GM12878 (cell line): ENCODE measurements at regions not wholly inside any gene's neighbourhood (a gene's known extent, or its start where the extent isn't known, plus 50 kb on each side); places are given as distances from the start of the nearest gene placed in this dataset.

Experiments used
- ATAC-seq: fragments of 200-7000 bp; cut with Tn5 transposase; 3 replicates; pipeline ENCODE4 v1.9.1; 2020; ENCODE audit warnings: mild to moderate bottlenecking, moderate library complexity
- BruUV-seq: library from RNA; stranded (reverse); fragments of 400-500 nt; replicated peaks from 2 replicates; lab custom pipeline; 2021; lab: Mats Ljungman, UMichigan
- CTCF ChIA-PET: fragments of 300-600 bp; sonication (Branson Sonifier 250); formaldehyde crosslinking; extraction: SDS; loops from one replicate; lab custom pipeline; 2021; ENCODE audit warnings: inconsistent platforms; lab: Yijun Ruan, JAX
- POLR2A ChIA-PET: fragments of 350-600 bp; formaldehyde crosslinking; extraction: SDS; loops from one replicate; lab custom pipeline; 2021; ENCODE audit warnings: inconsistent platforms; lab: Charles Lee
- RAD21 ChIA-PET: fragments of 300-600 bp; sonication (Branson Sonifier 250); formaldehyde crosslinking; loops from one replicate; lab custom pipeline; 2023; ENCODE audit warnings: antibody characterized with exemption; ENCODE audit not compliant: unreplicated experiment; lab: Charles Lee
- SMC1A ChIA-PET: fragments of 300-600 bp; sonication (Branson Sonifier 250); formaldehyde crosslinking; loops from one replicate; lab custom pipeline; 2023; ENCODE audit not compliant: unreplicated experiment, uncharacterized antibody; lab: Charles Lee
- DNase-seq: peaks from one replicate; pipeline ENCODE4 v3.0.0-alpha.2; 2011; ENCODE audit warnings: low read depth, low spot score
- FAIRE-seq: peaks from 3 replicates; lab custom pipeline; 2011; peaks lifted over from hg19 to GRCh38; lab: Jason Lieb, UNC
- H2AFZ ChIP-seq: 2 replicates; pipeline ENCODE4 v1.6.0; 2011; ENCODE audit warnings: low read depth, low read length, control low read depth; ENCODE audit not compliant: control insufficient read depth
- H3K27ac ChIP-seq: 2 replicates; pipeline ENCODE4 v1.5.1; 2011; ENCODE audit warnings: control low read depth; ENCODE audit not compliant: control insufficient read depth, insufficient read depth
- H3K27me3 ChIP-seq, 2 experiments: replicated peaks in 1 of 2; 2 replicates each; pipeline versions ENCODE4 v1.6.0 to v1.6.1; 2011; ENCODE audit warnings: low read length in 1 of 2; ENCODE audit not compliant: control insufficient read depth in 2 of 2, insufficient read depth in 2 of 2
- H3K36me3 ChIP-seq, 2 experiments: 2 replicates each; pipeline ENCODE4 v1.5.1; 2011; ENCODE audit warnings: low read length in 1 of 2; ENCODE audit not compliant: control insufficient read depth in 2 of 2, insufficient read depth in 2 of 2
- H3K4me1 ChIP-seq: 2 replicates; pipeline ENCODE4 v1.6.1; 2011; ENCODE audit warnings: mild to moderate bottlenecking, low read length, moderate library complexity, mixed read lengths; ENCODE audit not compliant: control insufficient read depth, insufficient read depth
- H3K4me2 ChIP-seq: 2 replicates; pipeline ENCODE4 v1.6.0; 2011; ENCODE audit warnings: control low read depth; ENCODE audit not compliant: control insufficient read depth, insufficient read depth
- H3K4me3 ChIP-seq: fragments of 200-600 bp; sonication (generic); 2 replicates; pipeline ENCODE4 v1.5.1; 2016
- H3K79me2 ChIP-seq: 2 replicates; pipeline ENCODE4 v1.6.0; 2011; ENCODE audit warnings: low read length; ENCODE audit not compliant: control insufficient read depth, insufficient read depth
- H3K9ac ChIP-seq: 2 replicates; pipeline ENCODE4 v1.8.0; 2011; ENCODE audit warnings: low read length, control low read depth, mixed read lengths; ENCODE audit not compliant: control insufficient read depth, insufficient read depth
- H3K9me3 ChIP-seq: replicated peaks from 3 replicates; pipeline ENCODE4 v1.5.1; 2011; ENCODE audit warnings: mild to moderate bottlenecking, low read length; ENCODE audit not compliant: control insufficient read depth, insufficient read depth
- H4K20me1 ChIP-seq: 2 replicates; pipeline ENCODE4 v1.6.0; 2011; ENCODE audit not compliant: control insufficient read depth, insufficient read depth
- BRCA1 ChIP-seq: IDR thresholded peaks from 2 replicates; pipeline ENCODE4 v1.6.1; 2011; ENCODE audit warnings: low read depth, low read length, improper control_type of control experiment
- CBX3 ChIP-seq: fragments of 200-600 bp; sonication (generic); IDR thresholded peaks from 2 replicates; pipeline ENCODE4 v1.6.1; 2016; ENCODE audit warnings: low read depth, borderline replicate concordance
- IKZF2 ChIP-seq, 2 experiments: fragments of 450-650 bp; IDR thresholded peaks; 2 replicates each; pipeline ENCODE4 v1.6.1; 2017; ENCODE audit warnings: mild to moderate bottlenecking in 2 of 2, moderate library complexity in 2 of 2
- JUNB ChIP-seq: IDR thresholded peaks from 2 replicates; pipeline ENCODE4 v1.6.1; 2016; ENCODE audit warnings: antibody characterized with exemption, mild to moderate bottlenecking
- JUND ChIP-seq: IDR thresholded peaks from 2 replicates; pipeline ENCODE4 v1.6.1; 2012; ENCODE audit warnings: low read depth, mild to moderate bottlenecking, low read length, improper control_type of control experiment, moderate library complexity
- MEF2A ChIP-seq: IDR thresholded peaks from 2 replicates; pipeline ENCODE4 v1.6.1; 2011; ENCODE audit warnings: low read depth, mild to moderate bottlenecking, low read length, moderate library complexity; ENCODE audit not compliant: insufficient read depth
- SIN3A ChIP-seq: IDR thresholded peaks from 2 replicates; pipeline ENCODE4 v1.6.1; 2012; ENCODE audit warnings: low read depth, low read length, improper control_type of control experiment
- SPI1 ChIP-seq: IDR thresholded peaks from 2 replicates; pipeline ENCODE4 v1.6.1; 2011; ENCODE audit warnings: low read depth, mild to moderate bottlenecking, low read length, moderate library complexity, borderline replicate concordance; ENCODE audit not compliant: insufficient read depth
- TAF1 ChIP-seq: IDR thresholded peaks from 2 replicates; pipeline ENCODE4 v1.6.1; 2011; ENCODE audit warnings: mild to moderate bottlenecking, low read depth, low read length, borderline replicate concordance
- YY1 ChIP-seq: IDR thresholded peaks from 2 replicates; pipeline ENCODE4 v1.6.1; 2011; ENCODE audit warnings: low read depth, mild to moderate bottlenecking, low read length
- ZNF207 ChIP-seq: fragments of 450-650 bp; IDR thresholded peaks from 2 replicates; pipeline ENCODE4 v1.6.1; 2014; ENCODE audit warnings: antibody characterized with exemption, mild to moderate bottlenecking, borderline replicate concordance
- WGBS: methylation state at CpG from one replicate; pipeline ENCODE4 v1.1.6; 2016; ENCODE audit warnings: low lambda C conversion rate; ENCODE audit not compliant: insufficient replicate concordance, insufficient coverage; ENCODE audit errors: missing lambda C conversion rate; 5-methylcytosine and 5-hydroxymethylcytosine counted together
- in situ Hi-C: fragments of 300-500 bp; cut with MboI; formaldehyde crosslinking; loops from 9 replicates; pipeline ENCODE4 v1.14.3; 2018; ENCODE audit warnings: mixed read lengths
- intact Hi-C: fragments of 100-400 bp; cut with micrococcal nuclease; formaldehyde crosslinking; loops from one replicate; pipeline ENCODE4 v1.14.2; 2022; ENCODE audit not compliant: unreplicated experiment
- TF ChIP-seq, protein P1 (sequence below): fragments of 450-650 bp; IDR thresholded peaks from 2 replicates; pipeline ENCODE4 v1.6.1; 2016; ENCODE audit warnings: mild to moderate bottlenecking
- TF ChIP-seq, protein P2 (sequence below): fragments of 450-650 bp; IDR thresholded peaks from 2 replicates; pipeline ENCODE4 v1.6.1; 2017; ENCODE audit warnings: mild to moderate bottlenecking, moderate library complexity
- TF ChIP-seq, protein P3 (sequence below), 3 experiments: IDR thresholded peaks in 2 of 3; conservative IDR thresholded peaks in 1 of 3; 2 replicates each; pipeline ENCODE4 v1.5.1; 2011; ENCODE audit warnings: low read depth in 3 of 3, low read length in 3 of 3, mild to moderate bottlenecking in 3 of 3, control low read depth in 2 of 3, moderate library complexity in 2 of 3, inconsistent platforms in 1 of 3, mixed read lengths in 1 of 3; ENCODE audit not compliant: control insufficient read depth in 2 of 3, insufficient read depth in 1 of 3; ENCODE audit errors: extremely low read depth in 1 of 3

DNA sequence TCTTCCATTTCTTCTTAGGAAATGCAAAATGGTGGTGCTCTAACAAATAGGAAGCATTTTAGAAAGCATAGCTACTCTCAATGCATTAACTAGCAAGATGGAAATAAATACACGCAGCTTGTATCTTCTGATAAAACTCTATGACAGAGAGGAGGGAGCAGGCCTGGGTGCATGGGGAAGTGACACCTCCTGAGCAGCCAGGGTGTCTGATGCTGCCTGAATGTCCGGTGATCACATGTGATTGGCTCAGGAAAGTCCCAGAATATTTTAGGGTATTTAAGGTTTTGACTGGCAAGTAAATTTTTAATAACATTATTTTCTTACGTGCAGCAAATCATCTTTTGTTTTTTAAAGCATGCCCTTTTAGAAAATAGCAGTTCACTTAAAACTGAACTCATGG is 261.0 kb upstream of the KLF6 start:
- Histone ChIP-seq H3K9ac (no peak overlapping the region), H4K20me1 (no peaks in the 10 kb centered on the region), H2AFZ (peak overlapping the region; percentile 66), H3K27ac (0 out of 2 replicates have a peak overlapping the region, but pooled peaks have one; percentile 4), H3K4me3 (no peak overlapping the region), H3K9me3 (peaks cover 5% of the 10 kb centered on the region; the same call in 2 of the 3 replicates), H3K36me3 (no peaks in the 10 kb centered on the region), H3K27me3 (no peaks in the 10 kb centered on the region), H3K4me2 (no peak overlapping the region), H3K4me1 (peaks cover 3% of the 10 kb centered on the region; the same call in 1 of the 2 replicates), H3K79me2 (no peaks in the 10 kb centered on the region)
- in situ Hi-C loops: no loop called here
- ChIA-PET POLR2A (interaction anchor here (1.6 kb wide), 1 partner anchor 9 kb away, joined by 4 read pairs; no protein-coding TSS in a partner anchor), CTCF (interaction anchor here (0.7 to 1.0 kb wide), 4 partner anchors 9 to 264 kb away, joined by 3 to 4 read pairs (median 4); no protein-coding TSS in a partner anchor), SMC1A (interaction anchor here (0.9 to 2.0 kb wide), 10 partner anchors 10 to 235 kb away, joined by 3 to 11 read pairs (median 3); no protein-coding TSS in a partner anchor), RAD21 (interaction anchor here (1.2 to 2.0 kb wide), 3 partner anchors 10 to 172 kb away, joined by 3 to 6 read pairs (median 6); no protein-coding TSS in a partner anchor)
- WGBS: 35% methylated on average over 3 of the region's 3 CpGs
- peak; percentile 97 for ATAC-seq
- no peak for DNase-seq
- FAIRE-seq: no peak
- intact Hi-C loops: no loop called here
- no TSS peak for BruUV-seq
- TF ChIP-seq MEF2A: no peak
- no peak for TF ChIP-seq BRCA1
- no peak for TF ChIP-seq SIN3A
- no peak for TF ChIP-seq CBX3
- no peak for TF ChIP-seq TAF1
- TF ChIP-seq, protein P1, sequence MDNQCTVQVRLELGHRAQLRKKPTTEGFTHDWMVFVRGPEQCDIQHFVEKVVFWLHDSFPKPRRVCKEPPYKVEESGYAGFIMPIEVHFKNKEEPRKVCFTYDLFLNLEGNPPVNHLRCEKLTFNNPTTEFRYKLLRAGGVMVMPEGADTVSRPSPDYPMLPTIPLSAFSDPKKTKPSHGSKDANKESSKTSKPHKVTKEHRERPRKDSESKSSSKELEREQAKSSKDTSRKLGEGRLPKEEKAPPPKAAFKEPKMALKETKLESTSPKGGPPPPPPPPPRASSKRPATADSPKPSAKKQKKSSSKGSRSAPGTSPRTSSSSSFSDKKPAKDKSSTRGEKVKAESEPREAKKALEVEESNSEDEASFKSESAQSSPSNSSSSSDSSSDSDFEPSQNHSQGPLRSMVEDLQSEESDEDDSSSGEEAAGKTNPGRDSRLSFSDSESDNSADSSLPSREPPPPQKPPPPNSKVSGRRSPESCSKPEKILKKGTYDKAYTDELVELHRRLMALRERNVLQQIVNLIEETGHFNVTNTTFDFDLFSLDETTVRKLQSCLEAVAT: no peak
- no peak for TF ChIP-seq JUNB
- TF ChIP-seq ZNF207: no peak
- TF ChIP-seq IKZF2 (IDR thresholded peaks at IDR 0.05): 0 out of 4 replicates have a peak, but pooled peaks of 1 of the 2 experiments have one; percentile 19
- TF ChIP-seq, protein P2, sequence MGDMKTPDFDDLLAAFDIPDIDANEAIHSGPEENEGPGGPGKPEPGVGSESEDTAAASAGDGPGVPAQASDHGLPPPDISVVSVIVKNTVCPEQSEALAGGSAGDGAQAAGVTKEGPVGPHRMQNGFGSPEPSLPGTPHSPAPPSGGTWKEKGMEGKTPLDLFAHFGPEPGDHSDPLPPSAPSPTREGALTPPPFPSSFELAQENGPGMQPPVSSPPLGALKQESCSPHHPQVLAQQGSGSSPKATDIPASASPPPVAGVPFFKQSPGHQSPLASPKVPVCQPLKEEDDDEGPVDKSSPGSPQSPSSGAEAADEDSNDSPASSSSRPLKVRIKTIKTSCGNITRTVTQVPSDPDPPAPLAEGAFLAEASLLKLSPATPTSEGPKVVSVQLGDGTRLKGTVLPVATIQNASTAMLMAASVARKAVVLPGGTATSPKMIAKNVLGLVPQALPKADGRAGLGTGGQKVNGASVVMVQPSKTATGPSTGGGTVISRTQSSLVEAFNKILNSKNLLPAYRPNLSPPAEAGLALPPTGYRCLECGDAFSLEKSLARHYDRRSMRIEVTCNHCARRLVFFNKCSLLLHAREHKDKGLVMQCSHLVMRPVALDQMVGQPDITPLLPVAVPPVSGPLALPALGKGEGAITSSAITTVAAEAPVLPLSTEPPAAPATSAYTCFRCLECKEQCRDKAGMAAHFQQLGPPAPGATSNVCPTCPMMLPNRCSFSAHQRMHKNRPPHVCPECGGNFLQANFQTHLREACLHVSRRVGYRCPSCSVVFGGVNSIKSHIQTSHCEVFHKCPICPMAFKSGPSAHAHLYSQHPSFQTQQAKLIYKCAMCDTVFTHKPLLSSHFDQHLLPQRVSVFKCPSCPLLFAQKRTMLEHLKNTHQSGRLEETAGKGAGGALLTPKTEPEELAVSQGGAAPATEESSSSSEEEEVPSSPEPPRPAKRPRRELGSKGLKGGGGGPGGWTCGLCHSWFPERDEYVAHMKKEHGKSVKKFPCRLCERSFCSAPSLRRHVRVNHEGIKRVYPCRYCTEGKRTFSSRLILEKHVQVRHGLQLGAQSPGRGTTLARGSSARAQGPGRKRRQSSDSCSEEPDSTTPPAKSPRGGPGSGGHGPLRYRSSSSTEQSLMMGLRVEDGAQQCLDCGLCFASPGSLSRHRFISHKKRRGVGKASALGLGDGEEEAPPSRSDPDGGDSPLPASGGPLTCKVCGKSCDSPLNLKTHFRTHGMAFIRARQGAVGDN: peak; percentile 52; the same call in 1 of the 2 replicates
- TF ChIP-seq JUND: no peak
- TF ChIP-seq, protein P3, sequence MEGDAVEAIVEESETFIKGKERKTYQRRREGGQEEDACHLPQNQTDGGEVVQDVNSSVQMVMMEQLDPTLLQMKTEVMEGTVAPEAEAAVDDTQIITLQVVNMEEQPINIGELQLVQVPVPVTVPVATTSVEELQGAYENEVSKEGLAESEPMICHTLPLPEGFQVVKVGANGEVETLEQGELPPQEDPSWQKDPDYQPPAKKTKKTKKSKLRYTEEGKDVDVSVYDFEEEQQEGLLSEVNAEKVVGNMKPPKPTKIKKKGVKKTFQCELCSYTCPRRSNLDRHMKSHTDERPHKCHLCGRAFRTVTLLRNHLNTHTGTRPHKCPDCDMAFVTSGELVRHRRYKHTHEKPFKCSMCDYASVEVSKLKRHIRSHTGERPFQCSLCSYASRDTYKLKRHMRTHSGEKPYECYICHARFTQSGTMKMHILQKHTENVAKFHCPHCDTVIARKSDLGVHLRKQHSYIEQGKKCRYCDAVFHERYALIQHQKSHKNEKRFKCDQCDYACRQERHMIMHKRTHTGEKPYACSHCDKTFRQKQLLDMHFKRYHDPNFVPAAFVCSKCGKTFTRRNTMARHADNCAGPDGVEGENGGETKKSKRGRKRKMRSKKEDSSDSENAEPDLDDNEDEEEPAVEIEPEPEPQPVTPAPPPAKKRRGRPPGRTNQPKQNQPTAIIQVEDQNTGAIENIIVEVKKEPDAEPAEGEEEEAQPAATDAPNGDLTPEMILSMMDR (IDR thresholded peaks at IDR 0.05 in 2 of 3, conservative IDR thresholded peaks at IDR 0.05 in 1 of 3; ENCODE audit: control insufficient read depth in 2 of 3, extremely low read depth in 1 of 3, insufficient read depth in 1 of 3, low read depth in 3 of 3, low read length in 3 of 3): no peak
- no peak for TF ChIP-seq YY1
- peak; percentile 77 for TF ChIP-seq SPI1
